ENCODE measurements at regions not wholly inside any gene's neighbourhood (a gene's known extent, or its start where the extent isn't known, plus 50 kb on each side); places are given as distances from the start of the nearest gene placed in this dataset.

DNA sequence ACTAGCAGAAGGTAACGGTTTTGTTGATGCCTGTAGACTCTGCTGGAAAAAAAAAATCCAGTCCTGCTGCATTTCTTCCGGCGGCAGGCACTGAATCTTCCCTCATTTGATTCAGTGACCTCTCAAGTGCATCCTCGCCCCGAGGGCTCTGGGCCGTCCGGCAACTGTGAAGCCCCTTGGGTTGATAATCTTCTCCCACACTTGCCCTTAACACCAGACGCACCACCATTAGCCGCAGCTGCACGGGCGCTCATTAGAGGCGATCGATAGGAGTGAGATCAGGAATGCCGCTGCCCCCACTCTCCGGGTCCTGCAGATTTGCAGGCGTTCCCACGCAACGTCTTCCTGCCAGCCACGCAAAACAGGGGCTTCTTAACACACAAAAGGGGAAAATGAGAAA lies 200.0 kb upstream of the MKI67 start:
- H3K27me3 ChIP-seq (ENCODE audit: control insufficient read depth, insufficient read depth, low read length), result no peaks in the 10 kb centered on the region
- no peak overlapping the region for H3K9ac ChIP-seq (ENCODE audit: low read length)
- no peaks in the 10 kb centered on the region for H3K4me1 ChIP-seq (ENCODE audit: control insufficient read depth, insufficient read depth, low read length)
- H3K36me3 ChIP-seq (ENCODE audit: control insufficient read depth, insufficient read depth, low read length), result no peaks in the 10 kb centered on the region
- H3K4me3 ChIP-seq (ENCODE audit: low read length), result no peak overlapping the region
- H3K9me3 ChIP-seq (ENCODE audit: control insufficient read depth, low read length), result no peaks in the 10 kb centered on the region

DNA sequence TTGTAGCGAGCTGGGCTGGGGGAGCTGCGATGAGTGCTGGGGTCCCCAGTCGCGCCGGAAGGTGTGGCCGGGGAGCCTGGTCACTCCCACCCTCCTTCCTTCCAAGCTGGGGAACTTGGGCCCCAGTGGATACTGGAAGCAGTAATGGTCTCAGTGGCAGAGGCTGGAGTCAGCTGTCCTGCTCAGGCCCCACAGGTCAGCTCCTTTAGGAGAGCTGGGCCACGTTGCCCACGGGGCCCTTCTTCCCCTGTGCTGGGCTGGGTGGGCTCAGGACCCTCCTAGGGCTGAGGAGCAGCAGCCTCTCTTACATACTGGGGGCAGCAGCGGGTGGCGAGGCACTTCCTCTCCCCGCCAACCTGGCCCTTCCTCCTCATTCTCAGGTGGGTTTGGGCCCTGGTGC lies 200.6 kb upstream of the MKI67 start:
- no peak overlapping the region for H3K4me3 ChIP-seq (ENCODE audit: low read length)
- H3K27me3 ChIP-seq (ENCODE audit: control insufficient read depth, insufficient read depth, low read length), result no peaks in the 10 kb centered on the region
- H3K9me3 ChIP-seq (ENCODE audit: control insufficient read depth, low read length), result no peaks in the 10 kb centered on the region
- H3K9ac ChIP-seq (ENCODE audit: low read length), result no peak overlapping the region
- H3K4me1 ChIP-seq (ENCODE audit: control insufficient read depth, insufficient read depth, low read length), result no peaks in the 10 kb centered on the region
- no peaks in the 10 kb centered on the region for H3K36me3 ChIP-seq (ENCODE audit: control insufficient read depth, insufficient read depth, low read length)

DNA sequence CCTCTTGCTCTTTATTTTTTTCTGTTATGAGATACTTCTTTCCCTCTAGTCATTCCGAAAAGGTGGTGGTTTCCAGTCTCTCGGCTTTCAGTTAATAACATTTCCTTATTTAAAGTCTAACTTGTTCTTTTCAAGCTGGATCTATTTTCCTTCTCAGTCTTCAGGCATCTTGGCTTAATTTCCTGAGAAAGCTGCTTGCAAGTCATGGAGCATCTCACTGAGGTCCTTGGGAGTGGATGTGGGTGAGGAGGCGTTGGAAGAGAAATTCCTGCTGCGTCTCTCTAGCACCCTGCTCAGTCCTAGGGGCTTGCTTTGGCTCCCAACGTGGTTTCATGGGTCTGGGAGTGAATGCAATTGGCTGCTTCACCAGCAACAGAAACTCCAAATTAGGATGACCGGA lies 210.2 kb upstream of the MKI67 start:
- no peaks in the 10 kb centered on the region for H3K9me3 ChIP-seq (ENCODE audit: control insufficient read depth, low read length)

DNA sequence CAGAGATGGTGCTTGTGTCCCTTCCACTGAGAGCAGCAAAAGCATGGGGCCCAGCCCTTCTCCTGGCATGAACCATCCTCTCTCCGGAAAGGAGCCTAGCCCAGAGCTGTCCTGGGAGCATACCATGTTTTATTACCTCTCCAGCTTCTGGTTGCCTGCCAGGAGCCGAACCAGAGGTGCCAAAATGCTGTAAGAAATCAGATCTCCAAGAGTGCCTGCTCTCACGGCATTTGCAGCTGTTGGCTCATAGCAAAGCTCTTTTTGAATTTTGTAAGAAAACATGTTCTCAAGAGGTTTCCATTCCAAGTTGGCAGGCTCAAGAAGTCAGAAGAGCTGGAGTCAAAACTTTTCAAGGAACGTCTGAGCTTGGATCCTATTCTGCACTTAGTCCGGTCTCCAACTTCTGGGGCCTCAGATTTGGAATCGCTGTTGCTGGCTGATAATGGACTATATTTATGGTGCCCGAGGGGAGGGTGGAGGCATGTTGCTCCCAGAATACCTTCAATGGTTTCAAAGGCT lies 211.7 kb upstream of the MKI67 start:
- Histone ChIP-seq H3K9ac (ENCODE audit: low read length) (no peak overlapping the region), H3K9me3 (ENCODE audit: control insufficient read depth, low read length) (no peaks in the 10 kb centered on the region), H3K27me3 (ENCODE audit: control insufficient read depth, insufficient read depth, low read length) (no peaks in the 10 kb centered on the region), H3K36me3 (ENCODE audit: control insufficient read depth, insufficient read depth, low read length) (no peaks in the 10 kb centered on the region), H3K4me1 (ENCODE audit: control insufficient read depth, insufficient read depth, low read length) (no peaks in the 10 kb centered on the region), H3K4me3 (ENCODE audit: low read length) (no peak overlapping the region)

More for the DNA sequence above, 210.2 kb upstream of the MKI67 start:
- Histone ChIP-seq H3K36me3 (ENCODE audit: control insufficient read depth, insufficient read depth, low read length) (no peaks in the 10 kb centered on the region), H3K4me3 (ENCODE audit: low read length) (no peak overlapping the region), H3K9ac (ENCODE audit: low read length) (no peak overlapping the region), H3K27me3 (ENCODE audit: control insufficient read depth, insufficient read depth, low read length) (no peaks in the 10 kb centered on the region), H3K4me1 (ENCODE audit: control insufficient read depth, insufficient read depth, low read length) (no peaks in the 10 kb centered on the region)

DNA sequence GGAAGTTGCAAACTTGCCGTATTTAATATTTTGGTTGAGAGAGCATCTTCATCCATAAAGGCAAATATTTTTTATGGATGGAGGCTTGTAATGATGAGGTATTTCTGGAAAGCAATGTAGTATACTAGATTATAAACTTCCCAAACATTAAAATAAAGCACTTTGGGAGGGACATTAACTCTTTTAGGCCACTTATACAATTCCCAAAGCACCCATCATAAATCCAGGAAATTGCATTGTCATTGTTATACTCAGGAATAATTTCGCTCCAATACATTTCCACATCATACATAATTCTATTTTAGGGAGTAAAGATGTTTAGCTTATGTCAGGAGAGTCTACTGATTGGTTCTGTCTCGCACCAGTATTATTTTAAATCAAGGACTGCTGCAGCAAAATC lies 212.7 kb upstream of the MKI67 start:
- Histone ChIP-seq H3K4me1 (ENCODE audit: control insufficient read depth, insufficient read depth, low read length) (no peaks in the 10 kb centered on the region), H3K36me3 (ENCODE audit: control insufficient read depth, insufficient read depth, low read length) (no peaks in the 10 kb centered on the region), H3K9ac (ENCODE audit: low read length) (no peak overlapping the region), H3K27me3 (ENCODE audit: control insufficient read depth, insufficient read depth, low read length) (no peaks in the 10 kb centered on the region), H3K9me3 (ENCODE audit: control insufficient read depth, low read length) (no peaks in the 10 kb centered on the region), H3K4me3 (ENCODE audit: low read length) (no peak overlapping the region)

DNA sequence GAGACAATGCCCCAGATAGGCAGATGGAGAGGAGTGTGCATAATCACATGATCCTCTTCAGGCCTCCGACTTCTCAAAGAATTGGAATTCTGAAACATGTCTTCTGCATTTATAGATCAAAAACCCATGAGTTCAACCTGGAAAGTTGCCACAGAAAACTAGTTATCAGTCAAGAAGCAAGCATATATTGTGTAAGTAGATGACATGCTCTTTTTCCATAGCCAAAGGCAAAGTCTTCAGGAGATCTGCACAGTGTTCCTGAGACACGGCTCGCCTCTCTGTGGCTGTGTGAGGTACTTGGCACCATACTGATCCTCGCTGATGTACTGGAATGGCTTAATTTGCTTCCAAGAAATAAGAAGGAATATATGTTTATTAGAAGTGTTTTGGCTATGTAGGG lies 213.5 kb upstream of the MKI67 start:
- Histone ChIP-seq H3K9me3 (ENCODE audit: control insufficient read depth, low read length) (no peaks in the 10 kb centered on the region), H3K4me1 (ENCODE audit: control insufficient read depth, insufficient read depth, low read length) (no peaks in the 10 kb centered on the region), H3K27me3 (ENCODE audit: control insufficient read depth, insufficient read depth, low read length) (no peaks in the 10 kb centered on the region), H3K4me3 (ENCODE audit: low read length) (no peak overlapping the region), H3K9ac (ENCODE audit: low read length) (no peak overlapping the region), H3K36me3 (ENCODE audit: control insufficient read depth, insufficient read depth, low read length) (no peaks in the 10 kb centered on the region)

DNA sequence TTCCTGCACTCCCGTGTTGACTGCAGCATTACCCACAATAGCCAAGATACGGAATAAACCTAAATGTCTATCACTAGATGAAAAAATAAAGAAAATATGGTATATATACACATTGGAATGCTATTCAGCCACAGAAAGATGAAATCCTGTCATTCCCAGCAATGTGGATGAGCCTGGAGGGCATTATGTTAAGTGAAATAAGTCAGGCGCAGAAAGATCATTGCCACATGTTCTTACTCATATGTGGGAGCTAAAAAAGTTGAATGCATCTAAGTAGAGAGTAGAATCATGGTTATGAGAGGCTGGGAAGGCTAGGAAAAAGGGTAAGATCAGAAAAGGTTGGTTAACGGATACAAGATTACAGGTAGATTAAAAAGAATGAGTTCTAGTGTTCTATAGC lies 219.1 kb upstream of the MKI67 start:
- no peaks in the 10 kb centered on the region for H3K27me3 ChIP-seq (ENCODE audit: control insufficient read depth, insufficient read depth, low read length)
- H3K9ac ChIP-seq (ENCODE audit: low read length), result no peak overlapping the region
- no peaks in the 10 kb centered on the region for H3K36me3 ChIP-seq (ENCODE audit: control insufficient read depth, insufficient read depth, low read length)

DNA sequence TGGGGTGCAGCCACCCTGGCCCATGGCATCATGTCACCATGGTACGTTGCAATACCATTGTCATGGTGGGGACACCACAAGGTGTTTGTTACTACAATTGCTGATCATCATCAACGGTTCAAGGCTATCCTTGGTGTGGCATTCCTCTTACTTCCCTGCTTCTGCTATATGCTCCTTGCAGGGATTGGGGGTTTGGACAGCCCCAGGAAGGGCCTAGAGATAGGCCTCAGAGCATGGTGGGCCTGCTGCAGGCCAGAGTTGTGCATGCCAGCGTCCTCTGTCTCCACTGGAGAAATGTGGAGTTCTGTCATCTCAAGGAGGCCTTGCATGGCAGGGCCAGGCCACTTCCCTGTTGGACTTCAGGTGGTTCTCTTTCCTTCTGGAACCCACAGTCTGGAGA lies 234.6 kb upstream of the MKI67 start:
- Histone ChIP-seq H3K4me3 (ENCODE audit: low read length) (no peak overlapping the region), H3K4me1 (ENCODE audit: control insufficient read depth, insufficient read depth, low read length) (no peaks in the 10 kb centered on the region), H3K9me3 (ENCODE audit: control insufficient read depth, low read length) (no peaks in the 10 kb centered on the region), H3K9ac (ENCODE audit: low read length) (no peak overlapping the region), H3K36me3 (ENCODE audit: control insufficient read depth, insufficient read depth, low read length) (no peaks in the 10 kb centered on the region), H3K27me3 (ENCODE audit: control insufficient read depth, insufficient read depth, low read length) (no peaks in the 10 kb centered on the region)

More for the DNA sequence above, 219.1 kb upstream of the MKI67 start:
- Histone ChIP-seq H3K4me3 (ENCODE audit: low read length) (no peak overlapping the region), H3K4me1 (ENCODE audit: control insufficient read depth, insufficient read depth, low read length) (no peaks in the 10 kb centered on the region), H3K9me3 (ENCODE audit: control insufficient read depth, low read length) (no peaks in the 10 kb centered on the region)

DNA sequence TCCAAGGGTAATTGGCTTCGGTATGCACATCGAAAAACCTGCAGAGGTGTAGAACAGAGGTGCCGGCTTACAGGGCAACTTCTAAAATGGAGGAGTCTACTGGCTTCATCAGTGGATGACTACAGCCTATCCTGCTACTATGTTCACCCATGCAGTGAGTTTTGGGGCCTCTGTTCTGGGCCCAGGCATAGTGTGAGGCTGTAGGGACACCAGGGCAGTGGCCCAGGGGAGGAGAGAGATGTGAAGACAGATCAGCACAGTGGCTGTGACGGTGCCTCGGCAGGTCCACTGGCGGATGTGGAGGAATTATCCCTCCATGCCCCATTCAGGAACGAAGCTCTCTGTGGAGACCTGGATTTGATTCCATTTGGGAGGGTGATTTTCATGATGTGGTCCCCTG lies 235.3 kb upstream of the MKI67 start:
- Histone ChIP-seq H3K9me3 (ENCODE audit: control insufficient read depth, low read length) (no peaks in the 10 kb centered on the region), H3K27me3 (ENCODE audit: control insufficient read depth, insufficient read depth, low read length) (no peaks in the 10 kb centered on the region), H3K4me3 (ENCODE audit: low read length) (no peak overlapping the region), H3K36me3 (ENCODE audit: control insufficient read depth, insufficient read depth, low read length) (no peaks in the 10 kb centered on the region), H3K4me1 (ENCODE audit: control insufficient read depth, insufficient read depth, low read length) (no peaks in the 10 kb centered on the region), H3K9ac (ENCODE audit: low read length) (no peak overlapping the region)

DNA sequence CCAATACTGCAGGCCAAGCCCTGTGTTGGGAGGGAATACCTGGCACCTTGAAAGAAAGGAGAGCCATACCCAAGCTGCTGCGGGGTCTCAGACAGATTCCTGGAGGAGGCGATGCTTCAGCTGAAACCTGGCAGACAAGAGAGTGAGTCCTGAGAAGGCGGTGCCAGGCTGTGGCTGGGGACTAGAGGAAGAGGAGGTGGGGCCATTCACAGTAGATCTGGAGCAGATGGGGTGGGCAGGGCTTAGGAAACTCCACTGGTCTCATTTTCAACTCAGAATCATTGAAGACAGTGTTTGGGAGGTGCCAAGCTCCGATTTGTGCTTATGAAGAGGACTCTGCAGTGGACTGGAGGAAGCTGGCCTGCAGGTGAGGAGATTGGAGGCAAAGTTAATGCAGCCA lies 236.3 kb upstream of the MKI67 start:
- Histone ChIP-seq H3K4me1 (ENCODE audit: control insufficient read depth, insufficient read depth, low read length) (no peaks in the 10 kb centered on the region), H3K9ac (ENCODE audit: low read length) (no peak overlapping the region), H3K27me3 (ENCODE audit: control insufficient read depth, insufficient read depth, low read length) (no peaks in the 10 kb centered on the region), H3K9me3 (ENCODE audit: control insufficient read depth, low read length) (no peaks in the 10 kb centered on the region), H3K4me3 (ENCODE audit: low read length) (no peak overlapping the region), H3K36me3 (ENCODE audit: control insufficient read depth, insufficient read depth, low read length) (no peaks in the 10 kb centered on the region)

DNA sequence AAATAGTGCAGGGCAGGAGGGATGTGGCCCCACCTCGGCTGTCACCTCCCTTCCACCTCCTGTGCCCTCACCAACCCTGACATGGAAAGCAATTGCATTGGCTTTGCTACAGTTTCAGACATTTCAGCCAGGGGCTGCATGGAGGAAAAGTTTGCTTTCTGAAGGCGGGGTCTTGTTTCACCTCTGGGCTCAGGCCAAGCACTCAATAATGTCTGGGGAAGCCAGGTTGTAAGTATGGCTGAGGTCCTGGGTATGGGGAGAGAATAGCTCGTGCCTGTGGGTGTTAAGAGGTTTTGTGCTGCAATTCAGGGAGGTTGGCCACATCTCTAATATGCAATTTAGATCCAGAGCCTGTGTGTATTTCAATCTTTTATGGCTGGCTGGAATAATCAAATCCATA lies 238.4 kb upstream of the MKI67 start:
- Histone ChIP-seq H3K9me3 (ENCODE audit: control insufficient read depth, low read length) (no peaks in the 10 kb centered on the region), H3K9ac (ENCODE audit: low read length) (no peak overlapping the region), H3K4me3 (ENCODE audit: low read length) (no peak overlapping the region), H3K4me1 (ENCODE audit: control insufficient read depth, insufficient read depth, low read length) (no peaks in the 10 kb centered on the region), H3K36me3 (ENCODE audit: control insufficient read depth, insufficient read depth, low read length) (no peaks in the 10 kb centered on the region), H3K27me3 (ENCODE audit: control insufficient read depth, insufficient read depth, low read length) (no peaks in the 10 kb centered on the region)

DNA sequence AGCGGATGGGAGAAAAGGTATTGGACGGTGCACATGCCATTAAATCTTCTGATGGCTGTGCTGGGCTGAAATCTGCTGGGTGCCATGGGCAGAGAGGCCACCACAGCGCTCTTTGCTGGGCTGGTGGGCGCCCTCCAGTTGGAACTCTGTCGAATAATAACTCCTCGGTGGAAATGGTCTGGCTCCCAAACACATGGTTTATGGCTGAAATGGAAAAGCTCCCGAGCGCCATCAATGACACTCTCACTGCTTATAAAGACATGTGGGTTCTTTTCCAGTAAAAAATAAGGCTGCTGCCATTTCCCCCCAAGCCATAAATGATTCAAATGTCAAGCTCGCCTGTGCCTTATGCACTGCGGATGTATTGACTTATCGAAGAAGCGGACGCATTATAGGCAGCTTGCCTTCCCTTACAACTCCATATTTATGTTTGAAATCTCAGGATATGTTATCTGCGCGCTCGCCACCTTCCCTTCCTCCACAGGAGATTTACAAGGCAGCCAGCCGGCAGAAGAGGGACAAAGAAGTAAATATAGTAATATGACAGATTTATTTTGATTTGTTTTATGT lies 239.0 kb upstream of the MKI67 start:
- Histone ChIP-seq H3K27me3 (ENCODE audit: control insufficient read depth, insufficient read depth, low read length) (no peaks in the 10 kb centered on the region), H3K9me3 (ENCODE audit: control insufficient read depth, low read length) (no peaks in the 10 kb centered on the region), H3K4me1 (ENCODE audit: control insufficient read depth, insufficient read depth, low read length) (no peaks in the 10 kb centered on the region), H3K4me3 (ENCODE audit: low read length) (no peak overlapping the region), H3K36me3 (ENCODE audit: control insufficient read depth, insufficient read depth, low read length) (no peaks in the 10 kb centered on the region), H3K9ac (ENCODE audit: low read length) (no peak overlapping the region)

DNA sequence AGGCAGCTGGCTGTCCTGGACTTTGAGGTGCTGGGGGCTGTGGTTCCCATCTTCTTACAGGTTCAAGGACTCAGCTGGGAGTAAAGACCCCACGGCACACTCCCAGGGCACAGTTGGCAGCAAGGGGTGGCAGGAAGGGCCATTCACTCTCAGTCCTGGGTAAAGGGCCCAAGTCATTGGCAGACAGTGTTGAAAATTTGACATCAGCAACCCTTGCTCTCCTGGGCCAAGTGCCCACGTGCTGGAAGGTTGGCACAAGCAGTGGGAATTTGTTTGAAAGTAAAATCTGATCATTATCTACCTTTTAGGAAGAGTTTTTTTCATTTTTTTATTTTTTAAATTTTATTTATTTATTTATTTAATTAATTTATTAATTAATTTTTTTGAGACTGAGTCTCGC lies 241.6 kb upstream of the MKI67 start:
- no peak overlapping the region for H3K4me3 ChIP-seq (ENCODE audit: low read length)

More for the DNA sequence above, 241.6 kb upstream of the MKI67 start:
- no peaks in the 10 kb centered on the region for H3K27me3 ChIP-seq (ENCODE audit: control insufficient read depth, insufficient read depth, low read length)
- H3K9ac ChIP-seq (ENCODE audit: low read length), result no peak overlapping the region
- H3K36me3 ChIP-seq (ENCODE audit: control insufficient read depth, insufficient read depth, low read length), result no peaks in the 10 kb centered on the region
- H3K9me3 ChIP-seq (ENCODE audit: control insufficient read depth, low read length), result no peaks in the 10 kb centered on the region
- no peaks in the 10 kb centered on the region for H3K4me1 ChIP-seq (ENCODE audit: control insufficient read depth, insufficient read depth, low read length)

All from mucosa of stomach (tissue), 1 donor.